RWPE2 (cell line): ENCODE measurements at regions not wholly inside any gene's neighbourhood (a gene's known extent, or its start where the extent isn't known, plus 50 kb on each side); places are given as distances from the start of the nearest gene placed in this dataset.

Experiments
- ATAC-seq: fragments of 200-7000 bp; cut with Tn5 transposase; 3 replicates; pipeline ENCODE4 v1.9.1; 2021; ENCODE audit warnings: low read depth
- DNase-seq: peaks from one replicate; pipeline ENCODE4 v3.0.0-alpha.2; 2020; ENCODE audit warnings: low spot score
- H3K27ac ChIP-seq: fragments of 450-650 bp; 2 replicates; pipeline ENCODE4 v1.5.1; 2017; ENCODE audit warnings: mild to moderate bottlenecking; ENCODE audit not compliant: poor library complexity, severe bottlenecking
- H3K27me3 ChIP-seq: fragments of 250-450 bp; sonication (Bioruptor Pico); 2 replicates; pipeline ENCODE4 v1.5.1; 2021; ENCODE audit warnings: mild to moderate bottlenecking, moderate library complexity; ENCODE audit not compliant: insufficient read depth, poor library complexity, severe bottlenecking
- H3K36me3 ChIP-seq: fragments of 250-450 bp; sonication (Bioruptor Pico); 2 replicates; pipeline ENCODE4 v1.5.1; 2020; ENCODE audit warnings: low read depth, mild to moderate bottlenecking, moderate library complexity
- H3K4me1 ChIP-seq: fragments of 250-450 bp; sonication (Bioruptor Pico); 2 replicates; pipeline ENCODE4 v1.5.1; 2021; ENCODE audit warnings: mild to moderate bottlenecking, moderate library complexity; ENCODE audit not compliant: insufficient read depth, poor library complexity, severe bottlenecking
- H3K4me3 ChIP-seq: fragments of 250-450 bp; sonication (Bioruptor Pico); 2 replicates; pipeline ENCODE4 v1.5.1; 2021; ENCODE audit warnings: mild to moderate bottlenecking, moderate library complexity; ENCODE audit not compliant: severe bottlenecking
- H3K9me3 ChIP-seq: fragments of 250-450 bp; sonication (Bioruptor Pico); 2 replicates; pipeline ENCODE4 v1.5.1; 2021; ENCODE audit warnings: mild to moderate bottlenecking, moderate library complexity; ENCODE audit not compliant: severe bottlenecking
- CTCF ChIP-seq: fragments of 450-650 bp; IDR thresholded peaks from one replicate; pipeline ENCODE4 v1.5.1; 2017; ENCODE audit warnings: mild to moderate bottlenecking, moderate library complexity; ENCODE audit not compliant: poor library complexity, severe bottlenecking

GRCh38 chr14:71193663-71194062, 286.4 kb downstream of the PCNX1 start:
- ATAC-seq (peak; percentile 73), DNase-seq (no peak)
- Histone ChIP-seq H3K27me3 (no peaks in the 10 kb centered on the region), H3K27ac (no peak overlapping the region), H3K36me3 (no peaks in the 10 kb centered on the region), H3K4me1 (no peaks in the 10 kb centered on the region), H3K9me3 (no peaks in the 10 kb centered on the region), H3K4me3 (no peak overlapping the region)
- no peak for TF ChIP-seq CTCF

GRCh38 chr14:71194251-71194650, 287.0 kb downstream of the PCNX1 start:
- Histone ChIP-seq H3K9me3 (no peaks in the 10 kb centered on the region), H3K4me3 (no peak overlapping the region), H3K36me3 (no peaks in the 10 kb centered on the region), H3K4me1 (no peaks in the 10 kb centered on the region), H3K27me3 (no peaks in the 10 kb centered on the region), H3K27ac (no peak overlapping the region)
- no peak for ATAC-seq
- DNase-seq = no peak
- no peak for TF ChIP-seq CTCF

- no peaks in the 10 kb centered on the region for H3K36me3 ChIP-seq
- H3K4me1 ChIP-seq = no peaks in the 10 kb centered on the region
- no peaks in the 10 kb centered on the region for H3K9me3 ChIP-seq
- ATAC-seq (no peak), DNase-seq (no peak)
- H3K4me3 ChIP-seq = no peak overlapping the region
- no peaks in the 10 kb centered on the region for H3K27me3 ChIP-seq
- H3K27ac ChIP-seq = no peak overlapping the region
- no peak for TF ChIP-seq CTCF
Measured at GRCh38 chr14:71196921-71197320, 289.7 kb downstream of the PCNX1 start.

- DNase-seq (no peak), ATAC-seq (no peak)
- no peak for TF ChIP-seq CTCF
- no peaks in the 10 kb centered on the region for H3K36me3 ChIP-seq
- no peak overlapping the region for H3K27ac ChIP-seq
- H3K4me3 ChIP-seq = no peak overlapping the region
- H3K9me3 ChIP-seq = no peaks in the 10 kb centered on the region
- H3K27me3 ChIP-seq = no peaks in the 10 kb centered on the region
- H3K4me1 ChIP-seq = no peaks in the 10 kb centered on the region
Measured at GRCh38 chr14:71198687-71199086, 291.4 kb downstream of the PCNX1 start.

GRCh38 chr14:71201840-71202239, 294.6 kb downstream of the PCNX1 start:
- no peaks in the 10 kb centered on the region for H3K4me1 ChIP-seq
- no peaks in the 10 kb centered on the region for H3K36me3 ChIP-seq
- no peak overlapping the region for H3K27ac ChIP-seq
- H3K9me3 ChIP-seq = no peaks in the 10 kb centered on the region
- ATAC-seq = no peak
- H3K27me3 ChIP-seq = no peaks in the 10 kb centered on the region
- H3K4me3 ChIP-seq = no peak overlapping the region
- TF ChIP-seq CTCF = no peak
- no peak for DNase-seq
